GM23338 (cell line): ENCODE measurements at regions not wholly inside any gene's neighbourhood (a gene's known extent, or its start where the extent isn't known, plus 50 kb on each side); places are given as distances from the start of the nearest gene placed in this dataset.

Experiments
- CREB1 ChIP-seq: fragments of 250-450 bp; sonication (Bioruptor Pico); IDR thresholded peaks from 2 replicates; pipeline ENCODE4 v1.5.0; 2020; ENCODE audit warnings: low read depth, mild to moderate bottlenecking, moderate library complexity
- CTCF ChIP-seq, 2 experiments: fragments of 200-600 bp in 1 of 2; sonication (generic) in 1 of 2; conservative IDR thresholded peaks; 2 replicates each; pipeline versions ENCODE4 v1.5.1 to v1.6.1; 2016 to 2017; ENCODE audit warnings: antibody characterized with exemption in 2 of 2, low read depth in 2 of 2, mild to moderate bottlenecking in 2 of 2, moderate library complexity in 1 of 2
- EZH2 ChIP-seq: fragments of 200-600 bp; sonication (generic); IDR thresholded peaks from one replicate; pipeline ENCODE4 v1.8.0; 2017; ENCODE audit warnings: antibody characterized with exemption, mild to moderate bottlenecking, low read depth; ENCODE audit not compliant: unreplicated experiment
- EZH2phosphoT487 ChIP-seq: fragments of 200-600 bp; sonication (generic); IDR thresholded peaks from one replicate; pipeline ENCODE4 v1.8.1; 2018; ENCODE audit warnings: antibody characterized with exemption; ENCODE audit not compliant: unreplicated experiment
- JUNB ChIP-seq: IDR thresholded peaks from one replicate; pipeline ENCODE4 v1.6.1; 2016; ENCODE audit warnings: antibody characterized with exemption; ENCODE audit not compliant: unreplicated experiment
- POLR2AphosphoS5 ChIP-seq: IDR thresholded peaks from 2 replicates; pipeline ENCODE4 v1.6.1; 2016; ENCODE audit warnings: antibody characterized with exemption, low read depth
- REST ChIP-seq: IDR thresholded peaks from one replicate; pipeline ENCODE4 v1.6.1; 2018; ENCODE audit warnings: antibody characterized with exemption; ENCODE audit not compliant: unreplicated experiment
- STAT1 ChIP-seq: IDR thresholded peaks from one replicate; pipeline ENCODE4 v1.6.1; 2016; ENCODE audit warnings: antibody characterized with exemption; ENCODE audit not compliant: unreplicated experiment
- ZNF114 ChIP-seq: fragments of 250-450 bp; sonication (Bioruptor Pico); IDR thresholded peaks from 2 replicates; pipeline ENCODE4 v1.5.0; 2020; ENCODE audit warnings: mild to moderate bottlenecking, moderate library complexity
- ZNF331 ChIP-seq: fragments of 250-450 bp; sonication (Bioruptor Pico); IDR thresholded peaks from 2 replicates; pipeline ENCODE4 v1.5.0; 2020; ENCODE audit warnings: low read depth, mild to moderate bottlenecking, moderate library complexity
- TF ChIP-seq, protein P1 (sequence below): IDR thresholded peaks from 2 replicates; pipeline ENCODE4 v1.6.1; 2016; ENCODE audit warnings: antibody characterized with exemption

DNA sequence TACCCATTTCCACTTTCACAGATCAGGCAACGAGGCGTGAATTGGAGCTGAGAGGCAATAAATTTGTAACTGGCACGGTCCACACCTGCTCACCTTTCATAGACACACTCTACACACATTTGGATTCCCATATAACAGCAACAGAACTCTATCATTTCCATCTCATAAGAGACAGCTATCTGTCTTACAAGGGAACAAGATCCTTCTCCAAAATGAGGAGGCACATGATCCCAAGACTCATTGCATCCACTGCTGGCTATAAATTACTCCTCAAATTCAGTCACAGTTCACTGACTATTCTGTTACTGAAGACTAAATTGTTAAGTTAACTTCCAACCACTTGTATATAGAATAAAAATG is 342.8 kb downstream of the MATN1 start:
- TF ChIP-seq CTCF (conservative IDR thresholded peaks at IDR 0.05; ENCODE audit: low read depth in 2 of 2) (no peak), POLR2AphosphoS5 (no peak), EZH2phosphoT487 (no peak), ZNF114 (no peak), REST (no peak), EZH2 (no peak), JUNB (no peak), CREB1 (no peak), ZNF331 (CRISPR knock-in tag) (no peak), STAT1 (no peak)
- TF ChIP-seq, protein P1, sequence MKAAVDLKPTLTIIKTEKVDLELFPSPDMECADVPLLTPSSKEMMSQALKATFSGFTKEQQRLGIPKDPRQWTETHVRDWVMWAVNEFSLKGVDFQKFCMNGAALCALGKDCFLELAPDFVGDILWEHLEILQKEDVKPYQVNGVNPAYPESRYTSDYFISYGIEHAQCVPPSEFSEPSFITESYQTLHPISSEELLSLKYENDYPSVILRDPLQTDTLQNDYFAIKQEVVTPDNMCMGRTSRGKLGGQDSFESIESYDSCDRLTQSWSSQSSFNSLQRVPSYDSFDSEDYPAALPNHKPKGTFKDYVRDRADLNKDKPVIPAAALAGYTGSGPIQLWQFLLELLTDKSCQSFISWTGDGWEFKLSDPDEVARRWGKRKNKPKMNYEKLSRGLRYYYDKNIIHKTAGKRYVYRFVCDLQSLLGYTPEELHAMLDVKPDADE: no peak
